ENCODE measurements at regions not wholly inside any gene's neighbourhood (a gene's known extent, or its start where the extent isn't known, plus 50 kb on each side); places are given as distances from the start of the nearest gene placed in this dataset.

DNA sequence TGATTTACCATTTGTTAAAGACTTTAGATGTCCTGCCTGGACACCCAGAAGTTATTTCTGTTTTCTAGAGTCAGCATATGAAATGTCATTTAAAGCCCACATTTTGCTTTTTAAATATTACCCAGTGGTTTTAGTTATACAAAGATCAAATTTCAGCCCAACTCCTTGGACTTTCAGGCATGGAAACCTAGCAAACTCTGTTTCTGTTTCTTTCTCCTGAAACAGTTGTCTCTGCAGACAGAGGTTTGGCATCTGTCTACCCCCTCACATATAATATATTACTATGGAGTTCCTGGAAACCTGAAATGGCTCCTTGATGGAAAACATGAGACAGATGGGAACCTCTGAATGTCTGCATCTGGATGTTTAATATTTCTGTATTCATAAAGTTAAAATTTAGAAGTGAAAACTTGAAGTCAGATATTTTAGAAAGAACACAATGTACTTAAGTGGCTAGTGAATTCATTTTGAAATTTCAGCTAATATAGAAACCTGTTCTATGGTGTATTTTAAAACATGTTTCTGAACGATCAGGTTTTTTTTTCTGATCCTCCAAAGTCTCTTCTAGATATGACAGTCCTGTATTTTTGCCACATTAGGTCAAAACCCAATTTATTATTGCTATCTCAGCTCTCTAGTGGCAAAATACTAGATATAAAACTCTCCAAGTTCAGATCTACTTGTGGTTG lies 743.3 kb downstream of the CD109 start:
- TF ChIP-seq YY1 (IDR thresholded peaks at IDR 0.05; ENCODE audit: low read depth) (no peak), CREB1 (IDR thresholded peaks at IDR 0.05; ENCODE audit: low read depth) (no peak), RAD21 (IDR thresholded peaks at IDR 0.05; ENCODE audit: low read depth) (no peak), NFIC (IDR thresholded peaks at IDR 0.05) (no peak), EP300 (IDR thresholded peaks at IDR 0.05; ENCODE audit: borderline replicate concordance) (no peak), TEAD4 (IDR thresholded peaks at IDR 0.05) (no peak), ZBTB7A (IDR thresholded peaks at IDR 0.05; ENCODE audit: low read depth) (no peak), TCF12 (IDR thresholded peaks at IDR 0.05; ENCODE audit: low read depth) (no peak), CEBPB (IDR thresholded peaks at IDR 0.05) (no peak), TAF1 (IDR thresholded peaks at IDR 0.05; ENCODE audit: low read depth) (no peak), FOXM1 (IDR thresholded peaks at IDR 0.05; ENCODE audit: borderline replicate concordance, low read depth) (no peak), EGR1 (IDR thresholded peaks at IDR 0.05) (no peak)
- TF ChIP-seq, protein P1, sequence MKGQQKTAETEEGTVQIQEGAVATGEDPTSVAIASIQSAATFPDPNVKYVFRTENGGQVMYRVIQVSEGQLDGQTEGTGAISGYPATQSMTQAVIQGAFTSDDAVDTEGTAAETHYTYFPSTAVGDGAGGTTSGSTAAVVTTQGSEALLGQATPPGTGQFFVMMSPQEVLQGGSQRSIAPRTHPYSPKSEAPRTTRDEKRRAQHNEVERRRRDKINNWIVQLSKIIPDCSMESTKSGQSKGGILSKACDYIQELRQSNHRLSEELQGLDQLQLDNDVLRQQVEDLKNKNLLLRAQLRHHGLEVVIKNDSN (IDR thresholded peaks at IDR 0.05) = no peak
- TF ChIP-seq, protein P2, sequence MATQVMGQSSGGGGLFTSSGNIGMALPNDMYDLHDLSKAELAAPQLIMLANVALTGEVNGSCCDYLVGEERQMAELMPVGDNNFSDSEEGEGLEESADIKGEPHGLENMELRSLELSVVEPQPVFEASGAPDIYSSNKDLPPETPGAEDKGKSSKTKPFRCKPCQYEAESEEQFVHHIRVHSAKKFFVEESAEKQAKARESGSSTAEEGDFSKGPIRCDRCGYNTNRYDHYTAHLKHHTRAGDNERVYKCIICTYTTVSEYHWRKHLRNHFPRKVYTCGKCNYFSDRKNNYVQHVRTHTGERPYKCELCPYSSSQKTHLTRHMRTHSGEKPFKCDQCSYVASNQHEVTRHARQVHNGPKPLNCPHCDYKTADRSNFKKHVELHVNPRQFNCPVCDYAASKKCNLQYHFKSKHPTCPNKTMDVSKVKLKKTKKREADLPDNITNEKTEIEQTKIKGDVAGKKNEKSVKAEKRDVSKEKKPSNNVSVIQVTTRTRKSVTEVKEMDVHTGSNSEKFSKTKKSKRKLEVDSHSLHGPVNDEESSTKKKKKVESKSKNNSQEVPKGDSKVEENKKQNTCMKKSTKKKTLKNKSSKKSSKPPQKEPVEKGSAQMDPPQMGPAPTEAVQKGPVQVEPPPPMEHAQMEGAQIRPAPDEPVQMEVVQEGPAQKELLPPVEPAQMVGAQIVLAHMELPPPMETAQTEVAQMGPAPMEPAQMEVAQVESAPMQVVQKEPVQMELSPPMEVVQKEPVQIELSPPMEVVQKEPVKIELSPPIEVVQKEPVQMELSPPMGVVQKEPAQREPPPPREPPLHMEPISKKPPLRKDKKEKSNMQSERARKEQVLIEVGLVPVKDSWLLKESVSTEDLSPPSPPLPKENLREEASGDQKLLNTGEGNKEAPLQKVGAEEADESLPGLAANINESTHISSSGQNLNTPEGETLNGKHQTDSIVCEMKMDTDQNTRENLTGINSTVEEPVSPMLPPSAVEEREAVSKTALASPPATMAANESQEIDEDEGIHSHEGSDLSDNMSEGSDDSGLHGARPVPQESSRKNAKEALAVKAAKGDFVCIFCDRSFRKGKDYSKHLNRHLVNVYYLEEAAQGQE (IDR thresholded peaks at IDR 0.05; ENCODE audit: low read depth) = no peak
- TF ChIP-seq, protein P3, sequence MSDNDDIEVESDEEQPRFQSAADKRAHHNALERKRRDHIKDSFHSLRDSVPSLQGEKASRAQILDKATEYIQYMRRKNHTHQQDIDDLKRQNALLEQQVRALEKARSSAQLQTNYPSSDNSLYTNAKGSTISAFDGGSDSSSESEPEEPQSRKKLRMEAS (IDR thresholded peaks at IDR 0.05) = no peak

DNA sequence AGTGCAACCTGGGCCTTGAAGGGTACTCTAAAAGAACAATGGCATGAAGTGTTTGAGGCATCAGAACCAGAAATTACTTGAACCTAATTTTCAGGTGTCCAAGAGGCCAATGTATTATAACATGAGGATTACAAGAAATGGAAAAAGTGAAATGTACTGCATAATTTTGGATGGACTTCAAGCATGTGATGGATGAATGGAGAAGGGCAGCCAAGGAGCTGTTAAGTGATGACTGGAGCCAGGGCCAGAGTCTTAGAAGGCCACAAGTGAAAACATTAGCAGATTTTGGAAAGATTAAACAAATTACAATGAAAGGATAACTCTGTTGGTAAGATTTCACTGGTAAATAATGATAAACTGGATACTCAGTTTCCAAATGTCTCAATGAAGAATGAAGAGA lies 738.2 kb downstream of the CD109 start:
- TF ChIP-seq EGR1 (IDR thresholded peaks at IDR 0.05) = no peak
- no peak for TF ChIP-seq YY1 (IDR thresholded peaks at IDR 0.05; ENCODE audit: low read depth)
- no peak for TF ChIP-seq TAF1 (IDR thresholded peaks at IDR 0.05; ENCODE audit: low read depth)
- TF ChIP-seq CEBPB (IDR thresholded peaks at IDR 0.05) = no peak
- TF ChIP-seq FOXM1 (IDR thresholded peaks at IDR 0.05; ENCODE audit: borderline replicate concordance, low read depth) = no peak
- TF ChIP-seq, protein P3 (IDR thresholded peaks at IDR 0.05) = no peak
- no peak for TF ChIP-seq TCF12 (IDR thresholded peaks at IDR 0.05; ENCODE audit: low read depth)
- TF ChIP-seq, protein P2 (IDR thresholded peaks at IDR 0.05; ENCODE audit: low read depth) = no peak

DNA sequence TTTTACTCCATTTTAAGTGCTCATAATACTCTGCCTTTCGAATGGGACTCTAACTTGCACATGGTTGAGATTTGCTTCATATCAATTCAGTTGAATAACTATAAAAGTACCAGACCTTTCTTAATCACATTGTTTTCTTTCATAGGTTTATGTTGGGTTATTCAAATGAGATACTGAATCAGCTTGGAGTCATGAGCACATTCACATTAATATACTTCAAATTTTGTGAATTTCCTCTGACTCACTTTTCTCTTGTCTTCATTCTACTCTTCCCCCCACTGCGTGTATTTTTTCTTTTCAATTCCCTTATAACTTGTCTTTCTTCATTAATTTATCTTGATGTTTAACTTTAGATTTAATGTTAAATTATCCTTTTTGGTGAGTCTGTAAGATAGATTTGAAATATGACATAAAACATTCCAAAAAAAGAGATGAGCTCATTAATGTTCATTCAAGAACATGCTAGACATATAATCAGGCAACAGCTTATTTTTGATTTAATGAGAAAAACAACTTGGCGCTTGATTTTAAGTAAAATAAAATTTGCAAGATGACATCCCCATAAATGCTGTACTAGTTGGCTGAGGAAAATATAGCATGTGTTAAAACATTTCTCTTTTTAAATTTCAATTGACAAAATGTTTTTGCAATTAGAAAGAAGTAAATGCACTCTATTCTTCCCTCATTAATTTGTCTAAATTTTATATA lies 736.0 kb downstream of the CD109 start:
- TF ChIP-seq CREB1 (IDR thresholded peaks at IDR 0.05; ENCODE audit: low read depth) (no peak), CEBPB (IDR thresholded peaks at IDR 0.05) (no peak)

DNA sequence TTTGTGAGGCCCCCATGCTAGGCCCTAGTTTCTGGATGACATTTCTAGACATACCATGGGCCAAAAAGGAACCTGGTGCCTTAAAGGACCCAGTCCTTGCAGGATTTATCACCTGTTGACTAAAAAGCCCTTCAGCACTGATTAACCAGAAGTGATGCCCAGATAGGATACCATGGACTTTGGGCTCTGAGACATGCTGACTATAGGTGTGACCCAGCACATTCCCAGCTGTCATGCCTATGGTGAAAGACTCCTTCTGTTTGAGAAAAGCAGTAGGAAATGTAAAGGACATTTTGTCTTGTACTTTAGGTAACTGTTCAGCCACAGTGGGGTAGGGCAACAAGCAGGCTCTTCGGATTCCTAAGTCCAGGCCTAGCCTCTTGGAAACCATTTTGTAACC lies 724.2 kb downstream of the CD109 start:
- no peak for TF ChIP-seq TAF1 (IDR thresholded peaks at IDR 0.05; ENCODE audit: low read depth)
- TF ChIP-seq TEAD4 (IDR thresholded peaks at IDR 0.05) = no peak
- TF ChIP-seq NFIC (IDR thresholded peaks at IDR 0.05) = no peak
- TF ChIP-seq EP300 (IDR thresholded peaks at IDR 0.05; ENCODE audit: borderline replicate concordance) = no peak
- TF ChIP-seq, protein P2 (IDR thresholded peaks at IDR 0.05; ENCODE audit: low read depth) = no peak
- no peak for TF ChIP-seq FOXM1 (IDR thresholded peaks at IDR 0.05; ENCODE audit: borderline replicate concordance, low read depth)
- TF ChIP-seq TCF12 (IDR thresholded peaks at IDR 0.05; ENCODE audit: low read depth) = no peak
- TF ChIP-seq CEBPB (IDR thresholded peaks at IDR 0.05) = no peak
- no peak for TF ChIP-seq ZBTB7A (IDR thresholded peaks at IDR 0.05; ENCODE audit: low read depth)
- no peak for TF ChIP-seq CREB1 (IDR thresholded peaks at IDR 0.05; ENCODE audit: low read depth)
- no peak for TF ChIP-seq EGR1 (IDR thresholded peaks at IDR 0.05)
- no peak for TF ChIP-seq YY1 (IDR thresholded peaks at IDR 0.05; ENCODE audit: low read depth)
- TF ChIP-seq, protein P1 (IDR thresholded peaks at IDR 0.05) = no peak

Measured in Ishikawa (cell line).